WTC11 (cell line): ENCODE measurements at regions not wholly inside any gene's neighbourhood (a gene's known extent, or its start where the extent isn't known, plus 50 kb on each side); places are given as distances from the start of the nearest gene placed in this dataset.

Experiments
- ATAC-seq: fragments of 200-7000 bp; cut with Tn5 transposase; 2 replicates; pipeline ENCODE4 v1.10.0; 2021; ENCODE audit warnings: mild to moderate bottlenecking, moderate library complexity
- CTCF ChIA-PET: fragments of 300-600 bp; sonication (Branson Sonifier 250); formaldehyde crosslinking; loops from one replicate; lab custom pipeline; 2021; ENCODE audit warnings: antibody characterized with exemption; lab: Charles Lee
- POLR2A ChIA-PET: fragments of 350-600 bp; sonication (Branson Sonifier 250); formaldehyde crosslinking; loops from one replicate; lab custom pipeline; 2021; ENCODE audit warnings: antibody characterized with exemption; lab: Charles Lee
- DNase-seq: peaks from one replicate; pipeline ENCODE4 v3.0.0; 2021; ENCODE audit warnings: low spot score
- H3K27ac Mint-ChIP-seq: 2 replicates; pipeline ENCODE4 v1.8.0; 2021; ENCODE audit warnings: mixed read lengths
- H3K27me3 Mint-ChIP-seq: 2 replicates; pipeline ENCODE4 v1.8.0; 2021; ENCODE audit warnings: low read depth, mild to moderate bottlenecking, moderate library complexity, mixed read lengths
- H3K36me3 Mint-ChIP-seq: 2 replicates; pipeline ENCODE4 v1.8.0; 2021; ENCODE audit warnings: mixed read lengths
- H3K4me1 Mint-ChIP-seq: 2 replicates; pipeline ENCODE4 v1.8.0; 2022; ENCODE audit warnings: mixed read lengths
- H3K4me3 Mint-ChIP-seq: 2 replicates; pipeline ENCODE4 v1.8.0; 2021; ENCODE audit warnings: mild to moderate bottlenecking, moderate library complexity, mixed read lengths
- H3K9me3 Mint-ChIP-seq: 2 replicates; pipeline ENCODE4 v1.8.0; 2021; ENCODE audit warnings: mixed read lengths
- ARID4B ChIP-seq: sonication (generic); formaldehyde crosslinking; IDR thresholded peaks from 2 replicates; pipeline ENCODE4 v1.8.0; 2023; ENCODE audit warnings: missing genetic modification reagents, mild to moderate bottlenecking, borderline replicate concordance
- CREB1 ChIP-seq: sonication (generic); formaldehyde crosslinking; IDR thresholded peaks from 2 replicates; pipeline ENCODE4 v1.8.0; 2023; ENCODE audit warnings: mild to moderate bottlenecking, missing genetic modification reagents
- E2F4 ChIP-seq: sonication (generic); formaldehyde crosslinking; IDR thresholded peaks from 2 replicates; pipeline ENCODE4 v1.8.1; 2022; ENCODE audit warnings: low read depth, mild to moderate bottlenecking, moderate library complexity, missing genetic modification reagents, borderline replicate concordance
- E2F5 ChIP-seq: sonication (generic); formaldehyde crosslinking; IDR thresholded peaks from 2 replicates; pipeline ENCODE4 v1.8.1; 2022; ENCODE audit warnings: mild to moderate bottlenecking, moderate library complexity, missing genetic modification reagents
- ERG ChIP-seq: fragments of 250-450 bp; sonication (Bioruptor Pico); IDR thresholded peaks from 2 replicates; pipeline ENCODE4 v1.8.0; 2021; ENCODE audit warnings: mild to moderate bottlenecking
- FOXP1 ChIP-seq: sonication (generic); formaldehyde crosslinking; IDR thresholded peaks from 2 replicates; pipeline ENCODE4 v1.8.0; 2022; ENCODE audit warnings: missing genetic modification reagents, mild to moderate bottlenecking, moderate library complexity, borderline replicate concordance
- GABPB1 ChIP-seq: sonication (generic); formaldehyde crosslinking; IDR thresholded peaks from 2 replicates; pipeline ENCODE4 v1.8.1; 2023; ENCODE audit warnings: mild to moderate bottlenecking, missing genetic modification reagents
- GRHL2 ChIP-seq: fragments of 250-450 bp; sonication (Bioruptor Pico); IDR thresholded peaks from 2 replicates; pipeline ENCODE4 v1.8.0; 2022; ENCODE audit warnings: mild to moderate bottlenecking, moderate library complexity; ENCODE audit not compliant: insufficient replicate concordance, severe bottlenecking
- HMGA2 ChIP-seq: fragments of 250-450 bp; sonication (Bioruptor Pico); IDR thresholded peaks from 2 replicates; pipeline ENCODE4 v1.4.0; 2021; ENCODE audit warnings: mild to moderate bottlenecking, moderate library complexity
- JAZF1 ChIP-seq: fragments of 250-450 bp; sonication (Bioruptor Pico); IDR thresholded peaks from 2 replicates; pipeline ENCODE4 v1.9.0; 2021; ENCODE audit warnings: moderate library complexity, mild to moderate bottlenecking, inconsistent platforms
- MLX ChIP-seq: sonication (generic); formaldehyde crosslinking; IDR thresholded peaks from 2 replicates; pipeline ENCODE4 v1.8.1; 2023; ENCODE audit warnings: mild to moderate bottlenecking, missing genetic modification reagents, moderate library complexity
- NR3C1 ChIP-seq: sonication (generic); formaldehyde crosslinking; conservative IDR thresholded peaks from 2 replicates; pipeline ENCODE4 v1.8.1; 2023; ENCODE audit warnings: low read depth, mild to moderate bottlenecking, missing genetic modification reagents
- OVOL2 ChIP-seq: fragments of 250-450 bp; sonication (Bioruptor Pico); IDR thresholded peaks from 2 replicates; pipeline ENCODE4 v1.9.0; 2021; ENCODE audit warnings: mild to moderate bottlenecking, borderline replicate concordance
- PREB ChIP-seq: sonication (generic); formaldehyde crosslinking; IDR thresholded peaks from 2 replicates; pipeline ENCODE4 v1.8.1; 2022; ENCODE audit warnings: mild to moderate bottlenecking, missing genetic modification reagents, moderate library complexity, borderline replicate concordance
- USF2 ChIP-seq: sonication (generic); formaldehyde crosslinking; IDR thresholded peaks from 2 replicates; pipeline ENCODE4 v1.8.1; 2023; ENCODE audit warnings: mild to moderate bottlenecking, missing genetic modification reagents, moderate library complexity
- ZNF121 ChIP-seq: sonication (generic); formaldehyde crosslinking; IDR thresholded peaks from 2 replicates; pipeline ENCODE4 v1.8.0; 2023; ENCODE audit warnings: missing genetic modification reagents
- ZNF232 ChIP-seq: sonication (generic); formaldehyde crosslinking; IDR thresholded peaks from 2 replicates; pipeline ENCODE4 v1.8.0; 2022; ENCODE audit warnings: mild to moderate bottlenecking, missing genetic modification reagents
- ZNF281 ChIP-seq: sonication (generic); formaldehyde crosslinking; IDR thresholded peaks from 2 replicates; pipeline ENCODE4 v1.8.0; 2023; ENCODE audit warnings: mild to moderate bottlenecking, missing genetic modification reagents
- ZNF317 ChIP-seq: sonication (generic); formaldehyde crosslinking; IDR thresholded peaks from 2 replicates; pipeline ENCODE4 v1.8.1; 2023; ENCODE audit warnings: low read depth, mild to moderate bottlenecking, moderate library complexity, missing genetic modification reagents, borderline replicate concordance
- ZNF512 ChIP-seq: sonication (generic); formaldehyde crosslinking; IDR thresholded peaks from 2 replicates; pipeline ENCODE4 v1.8.1; 2022; ENCODE audit warnings: missing genetic modification reagents, borderline replicate concordance

GRCh38 chr4:108398836-108399235 lies 221.5 kb upstream of the RPL34 start:
- Mint-ChIP-seq H3K27ac (no peak overlapping the region), H3K27me3 (no peaks in the 10 kb centered on the region), H3K4me1 (0 out of 2 replicates have a peak, but pooled peaks cover 5% of the 10 kb centered on the region), H3K36me3 (no peaks in the 10 kb centered on the region), H3K9me3 (no peaks in the 10 kb centered on the region), H3K4me3 (no peak overlapping the region)
- POLR2A ChIA-PET, result no interaction called here
- CTCF ChIA-PET, result no interaction called here
- TF ChIP-seq MLX (no peak), ZNF121 (CRISPR knock-in tag) (no peak), NR3C1 (CRISPR knock-in tag) (no peak), GRHL2 (CRISPR knock-in tag) (no peak), USF2 (CRISPR knock-in tag) (no peak), E2F5 (CRISPR knock-in tag) (no peak), PREB (CRISPR knock-in tag) (no peak), CREB1 (no peak), OVOL2 (CRISPR knock-in tag) (no peak), ARID4B (no peak), ZNF317 (CRISPR knock-in tag) (no peak), ZNF281 (CRISPR knock-in tag) (no peak), ERG (CRISPR knock-in tag) (no peak), HMGA2 (CRISPR knock-in tag) (no peak), FOXP1 (CRISPR knock-in tag) (no peak), JAZF1 (CRISPR knock-in tag) (no peak), ZNF512 (CRISPR knock-in tag) (no peak), E2F4 (CRISPR knock-in tag) (no peak), ZNF232 (CRISPR knock-in tag) (no peak), GABPB1 (no peak)
- TF ChIP-seq, all 79 proteins: peak for 0
- no peak for DNase-seq
- no peak for ATAC-seq
